GM19035 (cell line): ENCODE measurements at regions not wholly inside any gene's neighbourhood (a gene's known extent, or its start where the extent isn't known, plus 50 kb on each side); places are given as distances from the start of the nearest gene placed in this dataset.
"Not testable (repeated sequence)": the region's sequence is repeated elsewhere in the genome, so short reads cannot be mapped to it uniquely, and the experiment has no call there.

Experiments
- ATAC-seq: cut with Tn5 transposase; IDR thresholded peaks from one replicate; pipeline ENCODE4 v1.9.1; 2021; ENCODE audit not compliant: unreplicated experiment

- ATAC-seq = no peak
Observed at GRCh38 chr5:92544596-92544995, 1036.4 kb downstream of the NR2F1-AS1 start.

DNA sequence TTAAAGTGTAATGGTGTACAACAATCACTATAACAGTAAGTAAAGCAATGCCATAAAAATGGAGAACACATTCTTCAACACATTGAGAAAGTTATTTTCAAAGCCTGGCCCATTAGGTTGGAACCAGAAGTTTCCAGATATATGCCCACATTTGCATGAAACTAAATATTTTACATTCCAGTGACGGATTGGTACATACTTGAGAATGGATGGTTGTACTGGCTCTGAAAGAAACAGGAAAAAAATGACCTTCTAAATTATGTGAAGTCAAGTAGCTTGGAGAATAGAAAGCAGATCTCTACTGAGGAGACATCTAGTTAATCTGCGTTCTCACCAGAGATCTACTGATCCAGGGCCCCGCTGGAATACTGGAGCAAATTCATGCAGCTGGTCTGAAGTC lies 1037.0 kb downstream of the NR2F1-AS1 start:
- no peak for ATAC-seq

GRCh38 chr5:92543201-92543600 lies 1037.8 kb downstream of the NR2F1-AS1 start:
- no peak for ATAC-seq

GRCh38 chr5:92542017-92542416 lies 1039.0 kb downstream of the NR2F1-AS1 start:
- ATAC-seq = not testable (repeated sequence)

- ATAC-seq = peak; percentile 72
Observed at GRCh38 chr5:92527311-92528078, 1053.5 kb downstream of the NR2F1-AS1 start.

DNA sequence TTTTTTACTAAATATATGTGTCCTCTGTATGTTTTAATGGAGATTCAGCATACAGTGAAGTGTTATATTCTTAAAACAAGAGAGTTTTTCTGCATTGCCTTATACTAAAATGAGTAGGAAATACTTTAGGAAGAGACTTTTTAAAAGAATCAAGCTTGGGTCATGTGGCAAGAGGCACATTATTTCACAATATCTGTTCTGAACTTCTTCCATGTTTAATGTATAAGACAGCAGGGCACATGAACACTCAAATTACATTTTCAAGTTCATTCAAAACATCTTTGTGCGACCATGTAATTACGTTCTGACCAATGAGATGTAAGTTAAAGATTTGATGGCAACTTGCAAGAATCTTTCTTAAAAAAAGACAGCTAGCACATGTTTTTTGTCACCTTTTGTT lies 1055.9 kb downstream of the NR2F1-AS1 start:
- ATAC-seq = no peak

DNA sequence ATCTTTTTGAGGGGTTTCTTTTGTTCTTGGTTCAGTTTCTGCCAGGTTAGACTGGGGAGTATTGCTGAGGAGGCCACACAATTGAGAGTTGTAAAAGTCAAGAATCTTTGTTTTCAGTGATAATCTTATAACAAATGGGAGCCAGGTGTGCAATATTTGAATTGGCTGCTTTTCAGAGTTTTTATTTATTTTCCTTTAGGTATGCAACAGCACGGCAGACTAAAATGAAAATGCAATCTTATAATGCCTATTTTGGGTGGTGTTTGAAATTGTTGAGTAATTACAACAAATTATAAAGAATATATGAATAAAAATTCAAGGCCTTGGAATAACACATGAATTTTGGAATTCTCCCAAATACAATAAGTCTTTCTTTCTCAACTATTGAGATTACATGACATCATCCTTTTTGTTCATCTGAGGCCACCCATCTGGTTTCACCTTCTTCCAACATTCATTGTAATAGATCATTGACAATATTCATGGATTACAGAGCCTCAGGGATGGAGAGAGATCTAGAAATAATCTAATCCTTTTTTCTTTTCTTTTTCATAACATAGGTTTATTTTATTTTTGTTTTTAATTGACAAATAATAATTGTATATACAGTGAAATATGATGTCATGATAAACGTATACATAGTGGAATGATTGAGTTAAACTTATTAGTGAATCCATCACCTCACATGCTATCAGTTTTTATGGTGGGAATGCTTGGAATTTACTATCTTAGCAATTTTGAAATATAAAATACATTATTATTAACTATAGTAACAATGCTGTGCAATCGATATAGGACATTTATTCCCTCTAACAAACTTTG lies 1061.0 kb downstream of the NR2F1-AS1 start:
- no peak for ATAC-seq

GRCh38 chr5:92518318-92518904 lies 1062.6 kb downstream of the NR2F1-AS1 start:
- peak; percentile 100 for ATAC-seq

DNA sequence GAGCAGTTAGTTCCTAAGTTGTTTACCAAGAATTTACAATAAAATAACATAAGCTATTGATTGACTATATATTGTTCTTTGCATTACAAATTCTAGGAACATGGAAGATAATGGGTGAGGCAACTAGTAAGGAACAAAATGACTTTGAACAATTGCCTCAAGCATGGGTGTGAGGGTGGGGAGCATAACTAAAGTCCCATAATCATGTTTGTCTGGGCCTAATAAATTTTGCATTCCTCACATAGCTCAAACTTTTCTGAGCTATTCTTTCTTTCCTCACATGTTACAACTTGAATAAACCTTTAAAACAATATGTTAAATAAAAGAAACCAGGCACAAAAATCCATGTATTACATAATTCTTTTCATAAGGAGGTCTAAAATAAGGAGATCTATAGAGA lies 1066.1 kb downstream of the NR2F1-AS1 start:
- no peak for ATAC-seq

GRCh38 chr5:92513067-92513466 lies 1068.0 kb downstream of the NR2F1-AS1 start:
- ATAC-seq = no peak

DNA sequence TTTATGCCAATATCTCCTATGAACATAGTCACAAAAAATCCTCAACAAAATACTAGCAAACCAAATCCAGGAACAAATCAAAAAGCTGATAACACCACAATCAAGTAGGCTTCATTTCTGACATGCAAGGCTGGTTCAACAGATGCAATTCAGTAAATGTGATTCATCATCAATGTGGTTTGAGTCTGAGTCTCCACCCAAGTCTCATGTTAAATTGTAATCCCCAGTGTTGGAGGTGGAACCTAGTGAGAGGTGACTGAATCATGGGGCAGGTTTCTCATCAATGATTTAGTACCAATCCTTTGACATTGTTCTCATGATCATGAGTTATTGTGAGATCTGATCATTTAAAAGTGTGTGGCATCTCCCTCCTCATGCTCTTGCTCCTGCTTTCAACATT lies 1072.7 kb downstream of the NR2F1-AS1 start:
- ATAC-seq = no peak

DNA sequence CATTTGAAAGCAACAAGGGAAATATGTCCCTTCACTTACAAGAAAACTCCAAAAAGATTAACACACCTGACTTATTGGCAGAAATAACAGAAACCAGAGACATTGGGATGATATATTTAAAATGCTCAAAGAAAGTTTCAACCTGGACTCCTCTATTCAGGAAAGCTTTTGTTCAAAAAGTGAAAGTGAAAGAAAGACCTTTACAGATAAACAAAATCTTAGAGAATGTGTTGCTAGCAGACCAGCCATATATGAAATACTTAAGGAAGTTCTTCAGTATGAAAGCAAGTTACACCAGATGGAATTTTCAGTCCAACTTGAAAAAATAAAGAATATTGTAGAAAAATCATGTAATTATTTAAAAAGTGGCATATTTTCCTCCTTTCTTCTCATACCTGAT lies 1075.1 kb downstream of the NR2F1-AS1 start:
- ATAC-seq = peak; percentile 61

DNA sequence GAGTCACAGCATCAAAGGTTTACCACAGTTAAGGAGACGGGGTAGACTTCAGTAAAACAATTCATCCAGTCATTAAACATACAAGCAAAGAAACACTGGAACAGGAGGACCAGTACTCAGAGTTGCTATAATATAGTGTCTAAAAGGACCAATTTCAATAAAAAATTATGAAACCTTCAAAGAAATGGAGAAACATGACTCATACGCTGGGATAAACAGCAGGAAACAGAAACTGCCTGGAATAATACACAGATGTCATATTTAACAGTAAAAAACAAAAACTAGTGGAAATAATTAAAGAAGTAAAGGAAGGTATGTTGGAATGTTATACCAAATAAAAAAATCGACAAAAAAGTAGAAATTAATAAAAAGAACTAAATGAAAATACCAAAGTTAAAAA lies 1075.9 kb downstream of the NR2F1-AS1 start:
- ATAC-seq = no peak

DNA sequence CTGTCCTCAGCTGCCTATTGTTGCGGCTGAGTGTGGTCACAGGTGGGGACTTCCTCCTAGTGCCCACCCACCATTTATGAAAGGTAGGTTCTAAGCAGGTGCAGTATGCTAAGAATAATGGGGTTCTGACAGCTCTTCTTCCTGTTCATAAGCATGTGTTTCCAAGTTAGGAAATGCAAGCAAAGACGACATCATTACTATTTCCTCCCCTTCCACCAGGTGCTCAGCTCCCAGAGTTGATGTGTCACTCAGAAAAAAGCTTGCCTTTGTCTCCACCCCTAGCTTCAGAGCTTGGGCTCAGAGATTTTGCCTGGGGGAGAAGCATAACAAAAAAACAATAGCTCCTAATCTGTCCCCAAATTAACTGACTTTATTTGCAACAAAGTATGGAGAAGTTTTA lies 1076.7 kb downstream of the NR2F1-AS1 start:
- no peak for ATAC-seq

DNA sequence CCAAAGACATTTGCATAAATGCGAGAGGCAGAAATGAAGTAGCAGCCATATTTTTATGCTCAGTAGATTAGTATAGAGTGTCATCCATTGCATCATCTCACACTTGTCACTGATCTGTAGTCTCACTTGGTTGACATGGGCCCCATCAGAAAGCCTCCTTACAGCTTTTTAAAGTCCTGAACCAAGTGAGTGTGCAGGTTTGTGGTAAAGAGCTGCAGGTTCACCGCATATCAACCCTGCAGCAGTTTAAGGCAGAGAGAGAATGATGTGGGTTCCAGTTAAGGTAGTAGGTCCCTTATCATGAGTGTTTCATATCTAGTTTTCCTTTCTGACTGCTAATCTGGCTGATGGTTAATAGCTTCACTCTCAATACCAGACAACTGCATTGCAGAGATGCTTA lies 1080.3 kb downstream of the NR2F1-AS1 start:
- no peak for ATAC-seq

DNA sequence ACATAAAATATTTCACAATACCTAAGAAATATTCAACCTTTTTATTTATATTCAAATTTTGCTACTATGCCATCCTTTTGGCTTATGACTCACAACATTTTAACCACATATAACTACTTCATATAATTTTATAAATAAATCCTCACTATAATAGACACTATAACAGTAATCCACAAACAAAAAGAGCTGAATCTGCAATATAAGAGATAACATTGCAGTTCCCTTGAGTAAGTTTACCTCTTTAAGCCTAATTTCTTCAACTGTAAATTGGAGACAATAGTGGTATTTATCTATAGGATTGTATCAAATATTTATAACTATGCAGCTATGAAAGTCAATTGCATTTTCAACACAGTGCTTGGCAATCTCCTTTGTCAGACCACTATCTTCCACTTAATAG lies 1084.5 kb downstream of the NR2F1-AS1 start:
- no peak for ATAC-seq

GRCh38 chr5:92494508-92494907 lies 1086.5 kb downstream of the NR2F1-AS1 start:
- no peak for ATAC-seq

GRCh38 chr5:92492908-92493307 lies 1088.1 kb downstream of the NR2F1-AS1 start:
- no peak for ATAC-seq

- ATAC-seq = no peak
Observed at GRCh38 chr5:92484484-92484883, 1096.5 kb downstream of the NR2F1-AS1 start.

- ATAC-seq = no peak
Observed at GRCh38 chr5:92472981-92473566, 1090.0 kb upstream of the ARRDC3 start.

DNA sequence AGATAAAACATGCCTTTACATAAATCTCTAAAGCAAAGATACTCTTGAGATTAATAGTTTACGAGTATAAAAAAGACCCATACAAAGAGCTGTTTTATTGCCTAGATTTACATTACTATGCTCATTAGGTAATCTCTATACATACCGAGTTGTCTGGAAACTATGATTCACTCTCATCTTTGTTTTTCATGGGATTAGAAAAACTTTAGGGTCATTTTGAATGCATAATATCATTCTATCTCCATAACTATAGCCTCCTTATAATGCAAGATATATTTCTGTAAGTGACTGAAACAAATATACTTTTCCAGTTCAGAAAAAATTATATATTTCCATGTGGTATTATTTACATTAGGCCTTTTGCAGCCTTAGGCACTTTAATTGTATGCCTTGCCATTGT lies 1088.7 kb upstream of the ARRDC3 start:
- no peak for ATAC-seq

DNA sequence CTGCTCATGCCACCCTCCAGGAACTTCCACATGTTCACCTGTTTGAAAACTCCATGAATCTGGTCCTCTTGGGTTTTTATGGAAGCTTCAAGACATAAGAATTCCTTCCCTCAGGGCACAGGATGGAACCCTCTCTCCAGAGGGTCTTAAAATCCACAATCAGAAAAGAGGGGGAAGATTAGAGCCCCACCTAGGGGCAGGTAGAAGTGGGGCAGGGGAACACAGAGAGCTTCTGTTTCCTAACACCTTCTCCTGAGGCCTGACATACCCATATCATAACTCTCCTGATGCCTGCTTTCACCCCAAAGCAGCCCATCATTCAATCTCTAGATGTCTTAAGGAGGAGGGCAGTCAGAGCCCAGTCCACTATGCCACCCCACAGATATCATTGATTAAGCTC lies 1087.7 kb upstream of the ARRDC3 start:
- no peak for ATAC-seq
